Hematopoietic multipotent progenitor cell treated with erythropoietin and hydrocortisone succinate and interleukin-3 and kit ligand, for 8 days (in vitro differentiated cells): ENCODE measurements at regions not wholly inside any gene's neighbourhood (a gene's known extent, or its start where the extent isn't known, plus 50 kb on each side); places are given as distances from the start of the nearest gene placed in this dataset.

Experiments
- DNase-seq: peaks from one replicate; pipeline ENCODE4 v3.0.0-alpha.2; 2015

DNA sequence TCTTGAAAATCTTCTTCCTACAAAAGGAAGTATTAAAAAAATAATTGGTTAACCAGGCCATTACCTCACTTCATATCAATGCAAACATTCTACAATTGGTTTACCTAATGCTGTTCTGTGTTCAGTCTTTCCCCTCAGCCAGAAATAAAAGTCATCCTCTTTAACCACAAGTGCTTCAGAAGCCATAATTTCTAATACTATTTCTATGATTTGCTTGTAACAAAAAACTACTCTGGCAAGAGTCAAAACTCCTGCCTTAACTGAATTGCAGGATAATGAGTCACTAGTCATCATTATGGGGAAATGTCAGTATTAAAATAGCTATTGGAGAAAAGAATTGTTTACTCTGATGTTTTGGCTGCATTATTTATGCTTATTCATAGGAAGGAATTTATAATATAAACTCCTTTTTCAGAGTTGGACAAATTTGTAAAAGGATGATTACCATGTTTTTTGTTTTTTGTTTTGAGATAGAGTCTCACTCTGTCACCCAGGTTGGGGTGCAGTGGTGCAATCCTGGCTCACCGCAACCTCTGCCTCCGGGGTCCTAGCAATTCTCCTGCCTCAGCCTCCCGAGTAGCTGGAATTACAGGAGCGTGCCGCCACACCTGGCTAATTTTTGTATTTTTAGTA, 55.5 kb upstream of the ODAD2 start:
- DNase-seq = no peak

DNA sequence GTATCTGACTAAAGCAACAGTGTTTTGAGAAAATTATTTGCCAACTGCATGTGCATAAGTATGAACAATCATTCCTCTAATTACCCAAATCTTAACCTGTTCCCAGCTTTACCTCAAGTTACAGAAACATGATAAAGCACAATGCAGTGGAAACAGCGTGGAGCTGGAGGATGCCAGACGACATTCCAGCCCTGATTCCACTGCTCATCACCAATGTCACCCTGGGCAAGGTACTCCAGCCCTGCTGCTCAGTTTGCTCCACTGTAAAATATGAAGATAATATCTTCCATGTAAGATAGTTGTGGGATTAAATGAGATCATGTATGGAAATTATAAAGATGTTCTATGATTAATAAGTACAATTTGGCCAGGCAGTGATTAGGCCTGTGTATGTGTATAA, 50.4 kb upstream of the ODAD2 start:
- DNase-seq = no peak
